H1 (cell line): ENCODE measurements at regions not wholly inside any gene's neighbourhood (a gene's known extent, or its start where the extent isn't known, plus 50 kb on each side); places are given as distances from the start of the nearest gene placed in this dataset.

Source experiments
- CHD1 ChIP-seq: IDR thresholded peaks from 2 replicates; pipeline ENCODE4 v1.6.1; 2012; ENCODE audit warnings: low read depth, low read length, improper control_type of control experiment
- CHD7 ChIP-seq: fragments of 300-600 bp; sonication (generic); IDR thresholded peaks from 2 replicates; pipeline ENCODE4 v1.7.1; 2012; ENCODE audit warnings: low read length, moderate library complexity, mild to moderate bottlenecking, inconsistent platforms; ENCODE audit not compliant: insufficient replicate concordance
- EP300 ChIP-seq, 2 experiments: IDR thresholded peaks; 1 replicate in 1 of 2; 2 replicates in 1 of 2; pipeline ENCODE4 v1.6.1; 2011 to 2012; ENCODE audit warnings: low read depth in 2 of 2, low read length in 2 of 2, mild to moderate bottlenecking in 2 of 2, borderline replicate concordance in 1 of 2, inconsistent platforms in 1 of 2, moderate library complexity in 1 of 2
- FOSL1 ChIP-seq: IDR thresholded peaks from 2 replicates; pipeline ENCODE4 v1.6.1; 2011; ENCODE audit warnings: mild to moderate bottlenecking, low read depth, low read length, moderate library complexity; ENCODE audit not compliant: insufficient read depth
- GTF2F1 ChIP-seq: IDR thresholded peaks from 2 replicates; pipeline ENCODE4 v1.6.1; 2012; ENCODE audit warnings: low read depth, low read length, improper control_type of control experiment, borderline replicate concordance
- KDM4A ChIP-seq: IDR thresholded peaks from one replicate; pipeline ENCODE4 v1.7.1; 2012; ENCODE audit warnings: low read depth, mild to moderate bottlenecking, moderate library complexity, low read length, inconsistent platforms; ENCODE audit not compliant: severe bottlenecking
- POLR2A ChIP-seq, 2 experiments: IDR thresholded peaks; 1 replicate in 1 of 2; 2 replicates in 1 of 2; pipeline ENCODE4 v1.6.1; 2011; ENCODE audit warnings: low read depth in 2 of 2, low read length in 2 of 2, mild to moderate bottlenecking in 2 of 2; ENCODE audit errors: control extremely low read depth in 1 of 2
- RFX5 ChIP-seq: IDR thresholded peaks from 2 replicates; pipeline ENCODE4 v1.6.1; 2011; ENCODE audit warnings: low read depth, low read length, improper control_type of control experiment, borderline replicate concordance
- SP4 ChIP-seq: IDR thresholded peaks from 2 replicates; pipeline ENCODE4 v1.6.1; 2012; ENCODE audit warnings: low read length, inconsistent platforms
- SRF ChIP-seq: IDR thresholded peaks from 2 replicates; pipeline ENCODE4 v1.6.1; 2011; ENCODE audit warnings: mild to moderate bottlenecking, low read depth, low read length, moderate library complexity
- SUZ12 ChIP-seq: fragments of 200-600 bp; sonication (generic); IDR thresholded peaks from 2 replicates; pipeline ENCODE4 v1.6.1; 2012; ENCODE audit warnings: mild to moderate bottlenecking, inconsistent platforms, low read length, moderate library complexity, mixed read lengths
- TAF1 ChIP-seq: IDR thresholded peaks from 2 replicates; pipeline ENCODE4 v1.6.1; 2011; ENCODE audit warnings: mild to moderate bottlenecking, low read depth, low read length

- TF ChIP-seq CHD7 (no peak), RFX5 (no peak), TAF1 (no peak), POLR2A (IDR thresholded peaks at IDR 0.05; ENCODE audit: control extremely low read depth in 1 of 2, low read depth in 2 of 2, low read length in 2 of 2) (no peak), EP300 (IDR thresholded peaks at IDR 0.05; ENCODE audit: borderline replicate concordance in 1 of 2, low read depth in 2 of 2, low read length in 2 of 2) (no peak), SP4 (no peak), CHD1 (no peak), GTF2F1 (no peak), FOSL1 (no peak), SRF (no peak), SUZ12 (no peak), KDM4A (no peak)
These were observed 65.8 kb upstream of the PNPT1 start (continued) for GRCh38 chr2:55759271-55759921.
